Duodenal mucosa (tissue), 2 donors: ENCODE measurements at regions not wholly inside any gene's neighbourhood (a gene's known extent, or its start where the extent isn't known, plus 50 kb on each side); places are given as distances from the start of the nearest gene placed in this dataset.

Experiments
- H3K27ac ChIP-seq: one replicate; pipeline ENCODE4 v1.7.0; 2013; ENCODE audit warnings: low read depth, low read length
- H3K27me3 ChIP-seq, 2 donors: one replicate each; pipeline ENCODE4 v1.7.0; 2013; ENCODE audit warnings: low read length in 2 of 2, control low read depth in 1 of 2; ENCODE audit not compliant: insufficient read depth in 2 of 2, control insufficient read depth in 1 of 2
- H3K36me3 ChIP-seq, 2 donors: one replicate each; pipeline ENCODE4 v1.7.0; 2013; ENCODE audit warnings: low read length in 2 of 2, control low read depth in 1 of 2; ENCODE audit not compliant: insufficient read depth in 2 of 2, control insufficient read depth in 1 of 2
- H3K4me1 ChIP-seq, 2 donors: one replicate each; pipeline ENCODE4 v1.7.0; 2013; ENCODE audit warnings: low read length in 2 of 2, control low read depth in 1 of 2; ENCODE audit not compliant: insufficient read depth in 2 of 2, control insufficient read depth in 1 of 2
- H3K4me3 ChIP-seq, 2 donors: one replicate each; pipeline ENCODE4 v1.7.0; 2013; ENCODE audit warnings: low read length in 2 of 2, low read depth in 1 of 2
- H3K9ac ChIP-seq, 2 donors: one replicate each; pipeline ENCODE4 v1.7.0; 2013; ENCODE audit warnings: low read length in 2 of 2, low read depth in 1 of 2
- H3K9me3 ChIP-seq, 2 donors: one replicate each; pipeline ENCODE4 v1.7.0; 2013; ENCODE audit warnings: low read length in 2 of 2, control low read depth in 1 of 2; ENCODE audit not compliant: control insufficient read depth in 1 of 2

DNA sequence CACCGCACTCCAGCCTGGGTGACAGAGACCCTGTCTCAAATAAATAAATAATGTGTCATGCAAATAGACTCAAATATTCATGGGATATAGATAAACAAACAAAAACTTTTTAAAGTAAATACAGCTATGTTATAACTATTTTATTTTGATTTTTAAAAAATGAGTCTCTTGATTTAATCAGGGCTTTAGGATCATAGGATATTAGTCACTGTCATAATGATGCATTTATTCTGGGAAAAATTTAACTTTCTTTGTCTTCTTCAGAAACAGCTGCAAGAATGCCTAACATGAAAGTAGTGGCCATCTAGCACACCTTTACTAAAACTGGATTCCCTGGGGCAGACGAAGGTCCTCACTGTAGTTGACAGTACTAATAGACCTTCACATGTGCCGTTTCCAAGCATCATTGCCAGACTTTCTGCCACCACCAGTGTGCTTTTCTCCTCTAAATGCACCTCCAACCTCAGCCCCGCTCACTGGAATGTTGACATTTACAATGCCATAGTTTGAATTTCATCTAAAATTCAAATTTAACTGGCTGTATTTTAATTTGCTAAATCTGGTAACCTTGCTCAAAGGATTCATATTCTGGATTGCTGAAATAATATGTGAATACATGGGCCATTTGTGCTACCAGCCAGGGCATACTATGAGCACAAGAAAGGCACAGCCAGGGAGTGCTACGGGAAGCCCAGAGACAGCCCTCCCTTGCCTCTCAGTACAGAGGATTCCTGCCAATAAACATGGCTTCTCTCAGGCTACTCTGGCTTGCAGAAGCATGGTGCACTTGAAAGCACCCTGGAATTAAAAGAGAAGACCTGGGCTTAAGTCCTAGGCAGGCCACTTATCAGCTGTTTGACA lies 63.4 kb upstream of the ADO start:
- Histone ChIP-seq H3K27ac (no peak overlapping the region), H3K9me3 (no peaks in the 10 kb centered on the region), H3K4me3 (no peak overlapping the region), H3K36me3 (no peaks in the 10 kb centered on the region), H3K9ac (no peak overlapping the region), H3K27me3 (no peaks in the 10 kb centered on the region), H3K4me1 (no peaks in the 10 kb centered on the region)

DNA sequence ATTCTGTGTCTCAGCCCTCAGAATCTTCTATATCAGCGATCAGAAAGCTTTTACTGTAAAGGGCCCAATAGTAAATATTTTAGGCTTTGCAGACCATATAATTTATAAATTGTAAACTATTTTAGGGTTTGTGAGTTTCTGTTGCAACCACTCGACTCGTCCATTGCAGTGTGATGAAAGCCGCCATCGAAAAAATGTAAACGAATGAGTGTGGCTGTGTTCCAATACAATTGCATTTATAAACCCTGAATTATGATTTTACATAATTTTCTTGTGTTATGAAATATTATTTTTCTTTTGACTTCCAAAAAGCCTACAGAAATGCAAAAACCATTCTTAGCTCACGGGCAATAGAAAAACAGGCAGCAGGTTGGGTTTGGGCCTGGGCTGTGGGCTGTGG lies 62.5 kb upstream of the ADO start:
- H3K9me3 ChIP-seq, result no peaks in the 10 kb centered on the region
- H3K4me3 ChIP-seq, result no peak overlapping the region
- H3K36me3 ChIP-seq, result no peaks in the 10 kb centered on the region
- H3K27me3 ChIP-seq, result no peaks in the 10 kb centered on the region
- no peaks in the 10 kb centered on the region for H3K4me1 ChIP-seq
- no peak overlapping the region for H3K27ac ChIP-seq
- H3K9ac ChIP-seq, result no peak overlapping the region

DNA sequence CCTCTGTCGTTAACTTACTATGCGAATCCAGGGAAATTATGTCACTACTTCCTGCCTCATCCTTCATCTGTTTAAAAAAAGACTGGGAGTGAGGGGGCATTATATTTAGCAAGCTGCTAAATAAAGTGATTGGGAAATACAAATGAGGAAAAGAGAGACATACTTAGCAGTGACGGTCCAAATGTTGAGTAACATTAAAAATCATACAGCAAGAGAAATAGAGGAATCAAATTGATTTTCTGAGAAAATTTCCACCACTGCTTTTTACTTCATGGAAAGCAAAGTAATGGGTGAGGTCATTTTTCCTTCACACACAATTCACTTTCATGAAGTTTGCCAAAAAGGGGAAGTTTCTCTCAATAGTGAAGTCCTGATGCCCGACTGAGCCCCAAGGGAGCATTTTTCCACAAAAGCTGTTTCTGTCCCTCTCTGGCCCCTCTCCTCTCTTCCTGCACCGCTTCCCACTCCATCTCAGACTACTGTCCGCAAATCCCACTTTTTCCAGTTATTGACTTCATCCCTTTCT lies 61.9 kb upstream of the ADO start:
- H3K4me3 ChIP-seq, result no peak overlapping the region
- H3K9me3 ChIP-seq, result no peaks in the 10 kb centered on the region
- H3K27ac ChIP-seq, result no peak overlapping the region
- no peaks in the 10 kb centered on the region for H3K36me3 ChIP-seq
- H3K9ac ChIP-seq, result no peak overlapping the region
- H3K4me1 ChIP-seq, result no peaks in the 10 kb centered on the region
- H3K27me3 ChIP-seq, result no peaks in the 10 kb centered on the region

DNA sequence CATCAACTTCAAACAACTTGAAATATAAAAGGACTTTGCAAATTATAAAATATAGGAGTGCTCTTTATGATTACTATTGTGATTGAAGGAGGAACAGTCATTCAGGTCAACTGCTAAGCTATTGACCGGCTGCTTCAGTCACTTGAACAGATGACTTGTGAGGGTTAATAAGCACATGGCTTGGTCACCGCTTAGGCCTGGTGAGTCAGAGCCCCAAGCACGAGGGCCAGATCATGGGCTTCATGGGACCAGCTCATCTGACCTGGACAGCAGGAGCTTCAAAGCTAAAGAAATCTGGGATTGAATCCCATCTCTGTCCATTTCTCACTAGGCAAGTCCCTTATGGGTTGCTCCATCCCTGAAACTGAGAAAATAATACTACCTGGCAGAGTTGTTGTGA lies 60.4 kb upstream of the ADO start:
- Histone ChIP-seq H3K9me3 (no peaks in the 10 kb centered on the region), H3K27me3 (no peaks in the 10 kb centered on the region), H3K4me1 (no peaks in the 10 kb centered on the region), H3K4me3 (no peak overlapping the region), H3K9ac (no peak overlapping the region), H3K27ac (no peak overlapping the region), H3K36me3 (no peaks in the 10 kb centered on the region)

DNA sequence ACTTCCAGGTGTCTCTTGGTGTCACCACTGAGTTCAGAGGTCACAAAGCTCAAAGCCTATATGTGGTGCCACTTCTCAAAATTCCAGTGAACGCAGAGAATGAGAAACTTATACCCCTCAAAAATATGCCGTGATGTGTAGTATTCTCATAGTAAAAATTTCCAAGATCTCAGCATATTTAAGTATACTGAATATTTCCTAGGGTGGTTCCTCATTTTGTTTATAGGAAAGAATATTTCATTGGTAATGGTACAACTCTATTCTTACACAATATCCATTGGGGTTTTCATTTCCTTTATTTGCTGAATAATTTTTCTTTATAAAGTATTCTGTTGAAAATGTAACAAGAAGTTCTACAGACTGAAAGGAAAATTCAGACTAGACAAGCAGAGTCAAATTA lies 58.9 kb upstream of the ADO start:
- Histone ChIP-seq H3K27ac (no peak overlapping the region), H3K4me3 (no peak overlapping the region), H3K9me3 (no peaks in the 10 kb centered on the region), H3K27me3 (no peaks in the 10 kb centered on the region), H3K4me1 (no peaks in the 10 kb centered on the region), H3K9ac (no peak overlapping the region), H3K36me3 (no peaks in the 10 kb centered on the region)

DNA sequence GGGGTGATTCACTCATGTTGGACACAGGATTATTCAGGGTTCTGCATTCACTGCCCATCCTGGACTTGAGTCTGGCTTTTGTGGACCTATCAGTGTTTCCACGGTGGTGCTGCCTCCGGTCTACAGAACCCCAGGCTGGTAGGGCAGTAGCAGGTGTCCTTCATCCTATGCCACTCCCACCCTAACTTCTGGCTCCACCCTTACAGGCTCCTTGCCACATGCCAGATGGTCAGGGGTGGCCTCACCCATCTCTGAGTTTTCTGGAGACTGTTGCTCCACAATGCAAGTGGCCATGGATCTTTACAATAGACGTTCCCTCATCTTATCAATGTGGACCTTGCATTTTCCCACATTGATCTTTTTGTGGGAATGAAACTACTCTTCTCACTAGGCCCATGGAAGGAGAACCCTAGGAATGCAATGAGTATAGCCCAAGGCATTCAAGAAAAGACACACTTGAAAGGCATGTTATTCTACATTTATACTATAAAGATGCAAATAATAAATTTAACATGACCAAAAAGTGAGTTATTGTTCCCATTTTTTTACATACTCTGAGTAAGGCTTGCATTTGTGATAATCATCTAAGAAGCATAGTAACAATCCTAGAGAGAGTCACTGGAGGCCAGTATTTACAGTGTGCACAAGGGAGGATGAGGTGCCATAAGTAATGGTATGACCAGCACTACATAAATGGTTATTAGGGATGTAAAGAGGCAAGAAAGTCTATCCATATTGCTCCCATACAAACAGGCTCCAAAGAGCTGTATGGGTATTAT lies 57.4 kb upstream of the ADO start:
- Histone ChIP-seq H3K27me3 (no peaks in the 10 kb centered on the region), H3K9ac (no peak overlapping the region), H3K4me1 (no peaks in the 10 kb centered on the region), H3K4me3 (no peak overlapping the region), H3K9me3 (no peaks in the 10 kb centered on the region), H3K27ac (no peak overlapping the region), H3K36me3 (no peaks in the 10 kb centered on the region)

DNA sequence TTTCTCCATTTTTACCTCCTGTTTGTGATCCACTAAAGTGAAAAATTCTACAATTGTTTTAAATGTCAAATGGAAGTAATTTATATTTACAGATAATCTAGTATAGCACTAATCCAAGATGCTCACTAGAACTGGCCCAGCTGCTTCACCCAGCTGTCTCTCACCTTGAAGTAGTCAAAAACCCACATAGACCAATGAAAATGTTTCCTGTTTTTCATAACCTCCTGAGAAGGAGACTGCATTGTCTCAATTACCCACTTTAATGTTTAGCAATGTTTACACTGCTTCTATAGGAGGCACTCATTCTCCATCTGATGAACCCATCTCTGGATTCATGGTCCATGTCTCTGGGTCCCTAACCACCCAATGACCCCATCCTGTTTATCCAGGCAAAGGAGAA lies 56.1 kb upstream of the ADO start:
- Histone ChIP-seq H3K27ac (no peak overlapping the region), H3K36me3 (no peaks in the 10 kb centered on the region), H3K4me1 (no peaks in the 10 kb centered on the region), H3K4me3 (no peak overlapping the region), H3K27me3 (no peaks in the 10 kb centered on the region), H3K9ac (no peak overlapping the region), H3K9me3 (no peaks in the 10 kb centered on the region)

DNA sequence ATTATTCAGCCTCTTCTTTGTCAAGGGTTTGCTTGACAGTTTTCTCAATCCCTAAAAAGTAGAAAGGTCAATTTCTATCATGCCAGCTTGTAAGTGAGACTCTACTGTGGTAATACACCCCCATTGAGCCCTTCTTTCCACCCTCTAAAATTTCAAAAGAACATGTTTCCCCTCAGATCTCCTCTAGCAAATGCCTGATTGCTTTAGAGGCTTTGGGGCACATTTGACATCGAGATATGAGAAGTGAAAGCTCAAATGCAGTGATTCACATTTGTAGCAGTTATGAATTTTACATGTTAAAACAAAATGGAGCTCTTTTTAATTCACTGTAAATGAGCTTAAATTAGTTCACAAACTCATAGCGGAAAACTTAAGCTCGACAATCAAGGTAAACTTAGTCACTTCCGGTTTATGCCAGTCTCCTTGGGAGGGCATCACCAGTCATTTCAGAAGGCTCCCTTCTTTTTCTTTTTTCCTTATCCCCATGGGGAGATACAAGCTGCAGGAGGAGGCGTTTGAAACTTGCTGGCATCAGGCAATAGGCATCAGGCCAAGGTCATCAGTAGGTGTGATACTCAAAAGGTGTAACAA lies 55.3 kb upstream of the ADO start:
- Histone ChIP-seq H3K27me3 (no peaks in the 10 kb centered on the region), H3K4me1 (no peaks in the 10 kb centered on the region), H3K4me3 (no peak overlapping the region), H3K9me3 (no peaks in the 10 kb centered on the region), H3K27ac (no peak overlapping the region), H3K9ac (no peak overlapping the region), H3K36me3 (no peaks in the 10 kb centered on the region)
